Adrenal gland (tissue), 9 donors: ENCODE measurements at regions not wholly inside any gene's neighbourhood (a gene's known extent, or its start where the extent isn't known, plus 50 kb on each side); places are given as distances from the start of the nearest gene placed in this dataset.
"Not testable (repeated sequence)": the region's sequence is repeated elsewhere in the genome, so short reads cannot be mapped to it uniquely, and the experiment has no call there.

ENCODE experiments used
- DNase-seq, 7 donors: peaks; one replicate each; pipeline ENCODE4 v3.0.0-alpha.2; 2019 to 2020
- H3K27ac ChIP-seq, 5 donors: fragments of 200-600 bp; sonication (generic) in 4 of 5; 1 replicate in 3 of 5; 2 replicates in 2 of 5; pipeline versions ENCODE4 v1.5.1 to v1.8.0; 2016 to 2020; ENCODE audit warnings: mild to moderate bottlenecking in 1 of 5
- H3K27me3 ChIP-seq: fragments of 200-600 bp; 2 replicates; pipeline ENCODE4 v1.8.0; 2021
- H3K36me3 ChIP-seq, 2 donors: fragments of 200-600 bp; replicated peaks in 1 of 2; 1 replicate in 1 of 2; 2 replicates in 1 of 2; pipeline versions ENCODE4 v1.5.1 to v1.8.0; 2018 to 2022
- H3K4me1 ChIP-seq, 2 donors: fragments of 200-600 bp; replicated peaks in 1 of 2; 1 replicate in 1 of 2; 2 replicates in 1 of 2; pipeline versions ENCODE4 v1.5.1 to v1.8.0; 2018 to 2021
- H3K4me3 ChIP-seq, 4 donors: fragments of 200-600 bp; sonication (generic) in 3 of 4; one replicate each; pipeline ENCODE4 v1.5.1; 2016 to 2018
- H3K9me3 ChIP-seq, 3 donors: fragments of 200-600 bp; sonication (generic) in 1 of 3; replicated peaks in 1 of 3; 1 replicate in 2 of 3; 2 replicates in 1 of 3; pipeline versions ENCODE4 v1.5.1 to v1.8.0; 2016 to 2021
- POLR2A ChIP-seq, 2 donors: fragments of 450-650 bp; IDR thresholded peaks; one replicate each; pipeline ENCODE4 v1.6.1; 2017; ENCODE audit warnings: antibody characterized with exemption in 2 of 2, mild to moderate bottlenecking in 2 of 2, moderate library complexity in 1 of 2
- WGBS, 4 donors: extraction: QIAGEN DNeasy Blood & Tissue Kit in 2 of 4; methylation state at CpG; one replicate each; pipeline versions ENCODE4 v1.1.5 to v1.1.7; 2013 to 2017; 5-methylcytosine and 5-hydroxymethylcytosine counted together
- intact Hi-C, 2 donors: fragments of 100-400 bp; cut with DNase I; formaldehyde crosslinking; loops; one replicate each; pipeline versions ENCODE4 v1.14.1 to v1.15.0; 2022 to 2023
- TF ChIP-seq, protein P1 (sequence below), 6 experiments: fragments of 450-650 bp in 4 of 6; fragments of 200-600 bp in 2 of 6; sonication (generic) in 1 of 6; IDR thresholded peaks; 1 replicate in 5 of 6; 2 replicates in 1 of 6; pipeline versions ENCODE4 v1.5.1 to v1.8.0; 2016 to 2021; ENCODE audit warnings: antibody characterized with exemption in 6 of 6, mild to moderate bottlenecking in 2 of 6, moderate library complexity in 1 of 6
- donor health status: healthy with polysubstance abuse.
- donor health status: Bipolar disorder and iron deficiency.
- donor health status: DM: yes; HTN: yes; CAD: no.
- donor health status: DM: no; HTN: no; CAD: no.
- donor health status: DM: no; HTN: no; CAD: no.

DNA sequence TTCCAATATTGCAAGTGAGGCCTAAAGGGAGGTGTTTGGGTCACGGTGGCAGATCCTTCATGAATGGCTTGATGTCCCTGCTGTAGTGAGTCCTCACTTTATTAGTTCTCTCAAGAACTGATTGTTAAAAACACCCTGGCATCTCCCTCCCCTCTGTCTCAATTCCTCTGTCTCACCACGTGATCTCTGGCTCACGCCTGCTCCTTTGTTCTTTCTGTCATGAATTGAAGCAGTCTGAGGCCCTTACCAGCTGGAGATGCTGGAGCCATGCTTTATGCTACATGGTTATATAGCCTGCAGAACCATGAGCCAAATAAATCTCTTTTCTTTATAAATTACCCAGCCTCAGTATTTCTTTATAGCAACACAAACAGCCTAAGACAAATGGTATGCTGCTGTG is 980.7 kb upstream of the GRIA3 start:
- H3K4me3 ChIP-seq, result no peak overlapping the region
- 55 to 83% (median 62%) methylated on average over 3 of the region's 3 CpGs for WGBS, 4 donors
- no peaks in the 10 kb centered on the region for H3K36me3 ChIP-seq
- intact Hi-C loops, result no loop called here
- H3K27me3 ChIP-seq, result no peaks in the 10 kb centered on the region
- H3K9me3 ChIP-seq, result no peaks in the 10 kb centered on the region
- no peak overlapping the region for H3K27ac ChIP-seq
- H3K4me1 ChIP-seq, result no peaks in the 10 kb centered on the region
- no peak for DNase-seq
- TF ChIP-seq, protein P1, sequence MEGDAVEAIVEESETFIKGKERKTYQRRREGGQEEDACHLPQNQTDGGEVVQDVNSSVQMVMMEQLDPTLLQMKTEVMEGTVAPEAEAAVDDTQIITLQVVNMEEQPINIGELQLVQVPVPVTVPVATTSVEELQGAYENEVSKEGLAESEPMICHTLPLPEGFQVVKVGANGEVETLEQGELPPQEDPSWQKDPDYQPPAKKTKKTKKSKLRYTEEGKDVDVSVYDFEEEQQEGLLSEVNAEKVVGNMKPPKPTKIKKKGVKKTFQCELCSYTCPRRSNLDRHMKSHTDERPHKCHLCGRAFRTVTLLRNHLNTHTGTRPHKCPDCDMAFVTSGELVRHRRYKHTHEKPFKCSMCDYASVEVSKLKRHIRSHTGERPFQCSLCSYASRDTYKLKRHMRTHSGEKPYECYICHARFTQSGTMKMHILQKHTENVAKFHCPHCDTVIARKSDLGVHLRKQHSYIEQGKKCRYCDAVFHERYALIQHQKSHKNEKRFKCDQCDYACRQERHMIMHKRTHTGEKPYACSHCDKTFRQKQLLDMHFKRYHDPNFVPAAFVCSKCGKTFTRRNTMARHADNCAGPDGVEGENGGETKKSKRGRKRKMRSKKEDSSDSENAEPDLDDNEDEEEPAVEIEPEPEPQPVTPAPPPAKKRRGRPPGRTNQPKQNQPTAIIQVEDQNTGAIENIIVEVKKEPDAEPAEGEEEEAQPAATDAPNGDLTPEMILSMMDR (IDR thresholded peaks at IDR 0.05), result no peak
- TF ChIP-seq POLR2A (IDR thresholded peaks at IDR 0.05), result no peak

DNA sequence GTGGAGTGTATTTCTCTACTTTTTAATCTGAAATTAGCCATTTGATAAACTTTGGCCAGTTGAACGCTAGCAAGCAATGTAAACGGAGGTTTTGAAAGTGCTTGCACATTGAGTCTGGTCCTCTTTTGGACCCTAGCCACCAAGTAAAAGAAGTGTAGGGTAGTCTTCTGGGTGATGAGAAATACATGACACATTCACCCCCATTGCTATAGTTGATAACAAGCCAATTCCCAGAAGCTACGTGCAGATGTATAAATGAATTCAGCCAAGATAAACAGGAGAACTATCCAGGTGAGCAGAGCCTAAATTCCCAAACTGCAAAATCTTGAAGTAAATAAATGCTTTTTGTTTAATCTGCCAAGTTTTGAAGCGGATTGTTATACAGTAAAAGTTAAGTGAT is 965.4 kb upstream of the GRIA3 start:
- no peaks in the 10 kb centered on the region for H3K4me1 ChIP-seq
- H3K27ac ChIP-seq, result no peak overlapping the region
- 70 to 81% (median 77%) methylated on average over 4 of the region's 4 CpGs for WGBS, 4 donors
- TF ChIP-seq POLR2A (IDR thresholded peaks at IDR 0.05), result no peak
- H3K27me3 ChIP-seq, result no peaks in the 10 kb centered on the region
- no peaks in the 10 kb centered on the region for H3K36me3 ChIP-seq
- DNase-seq, result no peak
- H3K4me3 ChIP-seq, result no peak overlapping the region
- intact Hi-C loops, result no loop called here
- H3K9me3 ChIP-seq, result no peaks in the 10 kb centered on the region

DNA sequence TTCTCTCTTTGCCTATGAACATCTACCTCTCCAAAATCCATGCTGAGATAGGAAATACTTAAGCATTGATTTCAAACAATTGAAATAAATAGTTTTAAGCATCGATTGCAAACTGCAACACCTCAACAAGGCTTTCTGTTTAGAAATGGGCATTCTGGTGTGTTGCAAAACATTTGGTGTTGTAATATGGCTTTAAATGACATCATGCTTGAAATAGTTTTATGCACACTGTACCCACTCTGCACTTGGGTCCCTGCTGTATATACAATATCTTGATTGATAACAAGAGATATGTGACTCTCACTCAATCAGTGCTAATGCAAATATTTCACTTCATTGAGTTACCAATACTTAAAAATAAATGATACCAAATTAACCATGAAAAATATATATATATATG is 964.9 kb upstream of the GRIA3 start:
- TF ChIP-seq, protein P1 (IDR thresholded peaks at IDR 0.05), result no peak
- TF ChIP-seq POLR2A (IDR thresholded peaks at IDR 0.05), result no peak
- H3K9me3 ChIP-seq, result no peaks in the 10 kb centered on the region
- intact Hi-C loops, result no loop called here
- 50 to 73% (median 67%) methylated on average over 1 of the region's 1 CpG for WGBS, 4 donors
- DNase-seq, result no peak
- H3K4me1 ChIP-seq, result no peaks in the 10 kb centered on the region
- no peaks in the 10 kb centered on the region for H3K36me3 ChIP-seq
- H3K27me3 ChIP-seq, result no peaks in the 10 kb centered on the region
- no peak overlapping the region for H3K27ac ChIP-seq
- no peak overlapping the region for H3K4me3 ChIP-seq

DNA sequence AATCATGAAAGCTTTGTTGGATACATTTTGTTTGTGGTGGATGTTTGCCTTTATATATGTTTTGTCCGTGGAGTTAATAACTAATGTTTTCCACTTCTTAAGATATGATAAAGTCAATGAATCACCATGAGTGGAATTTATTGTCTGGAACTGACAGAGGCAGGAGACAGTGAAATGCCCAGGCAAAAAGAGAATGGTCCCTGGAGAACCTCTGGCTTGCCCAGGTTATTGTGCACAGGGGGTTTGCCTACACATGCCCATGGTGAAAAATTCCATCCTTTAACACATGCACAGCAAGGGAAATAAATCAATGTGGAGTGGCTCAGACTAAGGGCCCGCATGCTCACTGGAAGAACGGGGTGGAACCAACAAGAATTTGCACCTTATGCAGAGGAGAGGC is 964.3 kb upstream of the GRIA3 start:
- H3K9me3 ChIP-seq, result no peaks in the 10 kb centered on the region
- intact Hi-C loops, result no loop called here
- H3K27ac ChIP-seq, result no peak overlapping the region
- H3K36me3 ChIP-seq, result no peaks in the 10 kb centered on the region
- DNase-seq, result no peak
- no peak overlapping the region for H3K4me3 ChIP-seq
- 64 to 78% (median 76%) methylated on average over 1 to 3 of the region's 3 CpGs for WGBS, 4 donors
- no peak for TF ChIP-seq POLR2A (IDR thresholded peaks at IDR 0.05)
- TF ChIP-seq, protein P1 (IDR thresholded peaks at IDR 0.05), result no peak
- H3K4me1 ChIP-seq, result no peaks in the 10 kb centered on the region
- no peaks in the 10 kb centered on the region for H3K27me3 ChIP-seq

DNA sequence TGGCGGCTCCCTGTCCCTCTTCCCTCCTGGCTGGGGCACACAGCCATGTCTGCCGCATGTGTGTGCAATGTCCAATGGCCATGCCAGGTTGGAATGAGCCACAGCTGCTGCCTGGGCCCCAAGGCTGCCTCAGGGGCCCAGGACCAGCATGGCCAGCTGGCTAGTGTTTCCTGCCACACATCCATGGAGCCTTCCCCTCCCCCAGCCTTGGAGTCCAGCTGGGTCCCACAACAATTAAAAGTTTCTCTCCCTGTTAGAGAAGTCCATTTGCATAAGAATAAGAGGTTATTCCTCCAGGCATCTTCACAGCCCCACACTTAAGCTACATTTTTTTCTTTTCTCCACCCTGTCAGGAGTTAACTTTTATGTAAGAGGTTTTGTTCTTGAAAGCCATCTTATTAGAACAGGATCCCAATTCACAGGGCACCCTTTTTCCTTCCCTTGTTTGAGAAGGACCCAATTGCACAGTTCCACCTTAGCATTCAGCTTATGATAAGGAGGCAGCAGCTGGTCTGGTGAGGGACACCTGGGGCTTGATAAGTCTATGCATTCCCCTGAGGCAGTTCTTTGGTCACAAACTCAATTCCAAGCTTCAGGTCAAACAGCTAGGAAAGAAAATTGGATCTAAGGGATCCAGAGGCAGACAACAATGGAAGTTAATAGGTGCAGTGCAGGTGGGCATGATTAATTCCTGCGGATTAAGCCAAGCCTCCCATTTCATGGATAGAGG is 963.3 kb upstream of the GRIA3 start:
- intact Hi-C loops, result no loop called here
- Histone ChIP-seq H3K4me1 (no peaks in the 10 kb centered on the region), H3K9me3 (no peaks in the 10 kb centered on the region), H3K4me3 (no peak overlapping the region), H3K27ac (no peak overlapping the region), H3K36me3 (no peaks in the 10 kb centered on the region), H3K27me3 (no peaks in the 10 kb centered on the region)
- WGBS, 4 donors, result 49 to 76% (median 54%) methylated on average over 3 of the region's 3 CpGs
- DNase-seq, result no peak
- TF ChIP-seq POLR2A (IDR thresholded peaks at IDR 0.05), result no peak

DNA sequence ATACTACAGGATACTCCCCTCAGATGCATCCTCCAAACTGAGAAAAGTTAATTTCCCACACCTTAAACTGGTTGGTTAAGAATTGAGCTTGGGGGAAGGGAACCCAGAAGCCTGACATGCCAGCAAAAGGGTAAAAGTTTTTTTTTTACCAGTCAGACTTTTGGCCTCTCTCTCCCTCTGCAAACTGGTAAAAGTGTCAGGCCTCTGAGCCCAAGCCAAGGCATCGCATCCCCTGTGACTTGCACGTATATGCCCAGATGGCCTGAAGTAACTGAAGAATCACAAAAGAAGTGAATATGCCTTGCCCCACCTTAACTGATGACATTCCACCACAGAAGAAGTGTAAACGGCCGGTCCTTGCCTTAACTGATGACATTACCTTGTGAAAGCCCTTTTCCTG is 962.3 kb upstream of the GRIA3 start:
- not testable (repeated sequence) for H3K27me3 ChIP-seq

DNA sequence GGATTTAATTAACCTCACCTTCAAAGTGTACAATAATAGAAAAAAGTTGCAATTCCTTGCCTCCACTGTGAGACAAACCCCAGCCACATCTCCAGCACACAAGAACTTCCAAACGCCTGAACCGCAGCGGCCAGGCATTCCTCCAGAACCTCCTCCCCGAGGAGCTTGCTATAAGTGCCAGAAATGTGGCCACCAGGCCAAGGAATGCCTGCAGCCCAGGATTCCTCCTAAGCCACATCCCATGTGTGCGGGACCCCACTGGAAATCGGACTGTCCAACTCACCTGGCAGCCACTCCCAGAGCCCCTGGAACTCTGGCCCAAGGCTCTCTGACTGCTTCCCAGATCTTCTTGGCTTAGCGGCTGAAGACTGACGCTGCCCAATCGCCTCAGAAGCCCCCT is 959.9 kb upstream of the GRIA3 start:
- H3K4me3 ChIP-seq, intact Hi-C loops, H3K36me3 ChIP-seq, H3K27ac ChIP-seq, H3K4me1 ChIP-seq, H3K27me3 ChIP-seq, H3K9me3 ChIP-seq, DNase-seq: not testable (repeated sequence)
- 57 to 68% (median 61%) methylated on average over 4 to 9 of the region's 9 CpGs for WGBS, 4 donors

More for the DNA sequence above, 962.3 kb upstream of the GRIA3 start:
- DNase-seq, H3K9me3 ChIP-seq, H3K4me3 ChIP-seq, H3K4me1 ChIP-seq, H3K27ac ChIP-seq, H3K36me3 ChIP-seq, intact Hi-C loops: not testable (repeated sequence)
- 40 to 64% (median 48%) methylated on average over 2 to 4 of the region's 4 CpGs for WGBS, 4 donors
